IPS-NIHi7 (cell line): ENCODE measurements at regions not wholly inside any gene's neighbourhood (a gene's known extent, or its start where the extent isn't known, plus 50 kb on each side); places are given as distances from the start of the nearest gene placed in this dataset.

ENCODE experiments used
- DNase-seq: peaks from one replicate; pipeline ENCODE4 v3.0.0; 2012; ENCODE audit warnings: mixed read lengths; ENCODE audit errors: extremely low spot score

- no peak for DNase-seq
These were observed 264.6 kb upstream of the PROX1 start for GRCh38 chr1:213723187-213723586.

GRCh38 chr1:213724640-213725536 lies 262.9 kb upstream of the PROX1 start:
- DNase-seq, result no peak

GRCh38 chr1:213727853-213728592 lies 259.8 kb upstream of the PROX1 start:
- DNase-seq, result no peak

- no peak for DNase-seq
These were observed 258.9 kb upstream of the PROX1 start for GRCh38 chr1:213728593-213729536.

- no peak for DNase-seq
These were observed 254.1 kb upstream of the PROX1 start for GRCh38 chr1:213733705-213734104.

- no peak for DNase-seq
These were observed 250.3 kb upstream of the PROX1 start for GRCh38 chr1:213737398-213738035.

- no peak for DNase-seq
These were observed 249.1 kb upstream of the PROX1 start for GRCh38 chr1:213738658-213739057.

- no peak for DNase-seq
These were observed 244.8 kb upstream of the PROX1 start for GRCh38 chr1:213742992-213743391.

GRCh38 chr1:213744780-213745179 lies 243.0 kb upstream of the PROX1 start:
- DNase-seq, result no peak

GRCh38 chr1:213745451-213745850 lies 242.3 kb upstream of the PROX1 start:
- DNase-seq, result no peak

- DNase-seq, result no peak
These were observed 238.2 kb upstream of the PROX1 start for GRCh38 chr1:213749558-213749957.

- DNase-seq, result no peak
These were observed 237.3 kb upstream of the PROX1 start for GRCh38 chr1:213750231-213751063.

- DNase-seq, result no peak
These were observed 236.7 kb upstream of the PROX1 start for GRCh38 chr1:213751064-213751397.

GRCh38 chr1:213759359-213760181 lies 228.2 kb upstream of the PROX1 start:
- no peak for DNase-seq

GRCh38 chr1:213761845-213762407 lies 225.8 kb upstream of the PROX1 start:
- peak; percentile 65 for DNase-seq

- no peak for DNase-seq
These were observed 220.1 kb upstream of the PROX1 start for GRCh38 chr1:213767683-213768082.

- no peak for DNase-seq
These were observed 215.4 kb upstream of the PROX1 start for GRCh38 chr1:213772128-213773063.

- DNase-seq, result no peak
These were observed 213.8 kb upstream of the PROX1 start for GRCh38 chr1:213773975-213774374.
